ENCODE measurements at regions not wholly inside any gene's neighbourhood (a gene's known extent, or its start where the extent isn't known, plus 50 kb on each side); places are given as distances from the start of the nearest gene placed in this dataset.

DNA sequence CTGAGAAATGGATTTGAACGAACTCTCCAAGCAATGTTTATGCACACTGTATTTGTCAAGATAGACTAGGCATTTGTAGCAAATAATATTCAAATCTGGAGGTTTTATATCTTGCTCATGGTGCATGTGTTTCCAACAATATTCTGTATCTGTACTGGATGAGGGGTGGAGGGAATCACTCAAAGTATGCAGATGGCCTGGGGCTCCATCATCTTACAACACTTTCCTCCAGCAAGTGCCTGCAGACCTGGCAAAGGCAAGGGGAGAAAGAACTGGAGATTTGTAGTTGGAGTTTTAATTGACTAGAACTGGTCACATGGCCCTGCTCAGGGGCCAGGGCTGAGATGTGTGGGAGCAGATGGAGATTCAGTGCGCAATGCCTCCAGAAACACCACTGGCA, 309.0 kb downstream of the PLK2 start:
- TF ChIP-seq, protein P1, sequence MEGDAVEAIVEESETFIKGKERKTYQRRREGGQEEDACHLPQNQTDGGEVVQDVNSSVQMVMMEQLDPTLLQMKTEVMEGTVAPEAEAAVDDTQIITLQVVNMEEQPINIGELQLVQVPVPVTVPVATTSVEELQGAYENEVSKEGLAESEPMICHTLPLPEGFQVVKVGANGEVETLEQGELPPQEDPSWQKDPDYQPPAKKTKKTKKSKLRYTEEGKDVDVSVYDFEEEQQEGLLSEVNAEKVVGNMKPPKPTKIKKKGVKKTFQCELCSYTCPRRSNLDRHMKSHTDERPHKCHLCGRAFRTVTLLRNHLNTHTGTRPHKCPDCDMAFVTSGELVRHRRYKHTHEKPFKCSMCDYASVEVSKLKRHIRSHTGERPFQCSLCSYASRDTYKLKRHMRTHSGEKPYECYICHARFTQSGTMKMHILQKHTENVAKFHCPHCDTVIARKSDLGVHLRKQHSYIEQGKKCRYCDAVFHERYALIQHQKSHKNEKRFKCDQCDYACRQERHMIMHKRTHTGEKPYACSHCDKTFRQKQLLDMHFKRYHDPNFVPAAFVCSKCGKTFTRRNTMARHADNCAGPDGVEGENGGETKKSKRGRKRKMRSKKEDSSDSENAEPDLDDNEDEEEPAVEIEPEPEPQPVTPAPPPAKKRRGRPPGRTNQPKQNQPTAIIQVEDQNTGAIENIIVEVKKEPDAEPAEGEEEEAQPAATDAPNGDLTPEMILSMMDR (IDR thresholded peaks at IDR 0.05; ENCODE audit: unreplicated experiment), result no peak
- DNase-seq, result no peak
- Mint-ChIP-seq H3K9me3 (ENCODE audit: low read depth, unreplicated experiment) (no peaks in the 10 kb centered on the region), H3K4me1 (ENCODE audit: low read depth, unreplicated experiment) (peaks cover 16% of the 10 kb centered on the region), H3K27me3 (ENCODE audit: unreplicated experiment) (no peaks in the 10 kb centered on the region), H3K27ac (ENCODE audit: unreplicated experiment) (no peak overlapping the region), H3K4me3 (ENCODE audit: low read depth, unreplicated experiment) (no peak overlapping the region), H3K36me3 (ENCODE audit: insufficient read depth, unreplicated experiment) (no peaks in the 10 kb centered on the region)
- CTCF ChIA-PET, result no interaction called here
- BruUV-seq (replicated peaks), result no TSS peak
- intact Hi-C loops (cut with micrococcal nuclease; ENCODE audit: unreplicated experiment), result no loop called here

- H3K9me3 Mint-ChIP-seq (ENCODE audit: low read depth, unreplicated experiment), result no peaks in the 10 kb centered on the region
- TF ChIP-seq, protein P1 (IDR thresholded peaks at IDR 0.05; ENCODE audit: unreplicated experiment), result no peak
Measured at GRCh38 chr5:58149746-58150145, 310.1 kb downstream of the PLK2 start.

DNA sequence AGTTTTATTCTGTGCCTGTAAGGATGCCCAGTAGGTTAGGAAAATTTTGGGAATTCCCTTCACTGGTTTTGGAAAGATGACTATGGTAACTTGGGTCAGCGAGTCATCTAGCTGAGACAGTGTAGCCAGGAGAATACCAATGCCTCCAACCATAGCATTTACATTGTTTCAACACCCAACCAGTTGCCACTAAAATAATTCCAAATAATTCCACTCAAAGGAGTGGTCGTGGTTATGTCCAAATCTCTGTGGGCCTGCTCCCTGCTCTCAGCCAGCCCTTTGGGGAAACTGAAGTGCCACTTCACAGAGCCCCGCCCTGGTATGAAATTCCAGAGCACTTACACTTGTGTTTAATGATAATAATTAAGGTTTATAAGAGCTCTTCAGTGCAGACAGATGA, 310.5 kb downstream of the PLK2 start:
- Mint-ChIP-seq H3K27me3 (ENCODE audit: unreplicated experiment) (no peaks in the 10 kb centered on the region), H3K36me3 (ENCODE audit: insufficient read depth, unreplicated experiment) (no peaks in the 10 kb centered on the region), H3K9me3 (ENCODE audit: low read depth, unreplicated experiment) (no peaks in the 10 kb centered on the region), H3K27ac (ENCODE audit: unreplicated experiment) (no peak overlapping the region), H3K4me1 (ENCODE audit: low read depth, unreplicated experiment) (peaks cover 16% of the 10 kb centered on the region), H3K4me3 (ENCODE audit: low read depth, unreplicated experiment) (no peak overlapping the region)
- no TSS peak for BruUV-seq (replicated peaks)
- TF ChIP-seq, protein P1 (IDR thresholded peaks at IDR 0.05; ENCODE audit: unreplicated experiment), result no peak
- DNase-seq, result no peak
- intact Hi-C loops (cut with micrococcal nuclease; ENCODE audit: unreplicated experiment), result no loop called here
- CTCF ChIA-PET, result no interaction called here

More at GRCh38 chr5:58149746-58150145, 310.1 kb downstream of the PLK2 start:
- H3K4me1 Mint-ChIP-seq (ENCODE audit: low read depth, unreplicated experiment), result peaks cover 16% of the 10 kb centered on the region
- H3K36me3 Mint-ChIP-seq (ENCODE audit: insufficient read depth, unreplicated experiment), result no peaks in the 10 kb centered on the region
- no peaks in the 10 kb centered on the region for H3K27me3 Mint-ChIP-seq (ENCODE audit: unreplicated experiment)
- intact Hi-C loops (cut with micrococcal nuclease; ENCODE audit: unreplicated experiment), result no loop called here
- H3K27ac Mint-ChIP-seq (ENCODE audit: unreplicated experiment), result no peak overlapping the region
- CTCF ChIA-PET, result no interaction called here
- DNase-seq, result no peak
- no TSS peak for BruUV-seq (replicated peaks)
- H3K4me3 Mint-ChIP-seq (ENCODE audit: low read depth, unreplicated experiment), result no peak overlapping the region

DNA sequence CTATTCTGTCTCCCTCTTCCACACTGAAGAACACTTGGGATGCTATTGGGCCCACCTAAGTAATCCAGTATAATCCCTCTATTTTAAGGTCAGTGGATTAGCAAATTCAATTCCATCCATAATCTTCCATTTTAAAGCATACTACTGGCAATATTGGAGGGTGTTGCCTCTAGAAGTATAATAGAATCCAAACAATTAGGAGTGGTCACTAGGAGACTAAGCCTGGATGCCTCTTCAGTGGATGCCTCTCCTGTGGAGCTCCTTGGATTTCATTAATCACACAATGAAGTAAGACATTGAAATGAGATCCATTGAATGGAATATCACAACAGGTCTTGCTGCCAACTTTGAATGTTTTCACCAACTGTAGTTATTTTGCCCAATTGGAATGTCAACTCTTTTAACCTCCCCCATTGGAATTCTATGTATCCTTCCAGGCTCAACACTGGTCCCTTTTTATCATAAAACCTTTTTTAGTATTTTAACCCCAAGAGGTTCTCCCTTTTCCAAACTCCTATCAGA, 311.6 kb downstream of the PLK2 start:
- no peak for DNase-seq
- BruUV-seq (replicated peaks), result no TSS peak
- intact Hi-C loops (cut with micrococcal nuclease; ENCODE audit: unreplicated experiment), result no loop called here
- CTCF ChIA-PET, result no interaction called here
- Mint-ChIP-seq H3K9me3 (ENCODE audit: low read depth, unreplicated experiment) (no peaks in the 10 kb centered on the region), H3K27me3 (ENCODE audit: unreplicated experiment) (no peaks in the 10 kb centered on the region), H3K36me3 (ENCODE audit: insufficient read depth, unreplicated experiment) (no peaks in the 10 kb centered on the region), H3K27ac (ENCODE audit: unreplicated experiment) (no peak overlapping the region), H3K4me1 (ENCODE audit: low read depth, unreplicated experiment) (peaks cover 12% of the 10 kb centered on the region), H3K4me3 (ENCODE audit: low read depth, unreplicated experiment) (no peak overlapping the region)
- TF ChIP-seq, protein P1 (IDR thresholded peaks at IDR 0.05; ENCODE audit: unreplicated experiment), result no peak
